ENCODE measurements at regions not wholly inside any gene's neighbourhood (a gene's known extent, or its start where the extent isn't known, plus 50 kb on each side); places are given as distances from the start of the nearest gene placed in this dataset.

DNA sequence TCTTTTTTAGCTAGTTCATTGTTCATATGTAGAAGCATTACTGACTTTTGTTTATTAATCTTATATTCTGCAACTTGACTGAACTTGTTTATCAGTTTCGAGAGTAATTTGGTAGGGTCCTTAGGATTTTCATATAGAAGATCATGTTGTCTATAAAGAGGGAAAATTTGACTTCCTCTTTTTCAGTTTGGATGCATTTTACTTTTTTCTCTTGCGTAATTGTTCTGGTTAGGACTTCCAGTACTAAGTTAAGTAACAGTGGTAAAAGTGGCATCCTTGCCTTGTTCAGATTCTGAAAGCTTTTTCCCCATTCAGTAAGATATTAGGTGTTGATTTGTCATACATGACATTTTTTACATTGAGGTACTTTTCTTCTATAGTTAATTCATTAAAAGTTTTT lies 726.0 kb downstream of the KCNJ3 start:
- peaks cover 14% of the 10 kb centered on the region for H3K27me3 Mint-ChIP-seq (ENCODE audit: low read depth)
- no peaks in the 10 kb centered on the region for H3K36me3 Mint-ChIP-seq
- TF ChIP-seq CTCF (IDR thresholded peaks at IDR 0.05; ENCODE audit: unreplicated experiment), result no peak
- DNase-seq (ENCODE audit: low spot score in 2 of 2, unreplicated experiment in 2 of 2), result no peak
- no peak overlapping the region for H3K4me3 Mint-ChIP-seq
- H3K27ac Mint-ChIP-seq, result no peak overlapping the region
- no peaks in the 10 kb centered on the region for H3K9me3 Mint-ChIP-seq
- H3K4me1 Mint-ChIP-seq, result no peaks in the 10 kb centered on the region

DNA sequence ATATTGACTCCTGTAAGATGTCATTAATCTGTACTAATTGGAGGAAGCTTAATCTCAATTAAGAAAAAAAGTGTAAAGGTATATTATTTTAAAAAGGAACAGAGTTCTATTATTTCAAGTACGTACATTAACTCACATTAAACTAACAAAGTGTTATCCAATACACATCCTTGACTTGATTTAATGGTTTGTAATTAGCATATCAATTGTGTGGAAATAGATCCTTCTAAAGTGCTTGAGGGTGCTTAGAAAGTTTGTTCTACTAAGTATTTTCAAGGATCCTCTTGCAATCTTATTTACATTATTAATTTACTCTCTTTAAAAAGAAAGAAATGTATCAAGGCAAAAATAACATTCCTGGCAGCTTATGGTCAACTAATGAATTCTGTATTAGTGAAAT lies 720.3 kb downstream of the KCNJ3 start:
- no peak for DNase-seq (ENCODE audit: low spot score in 2 of 2, unreplicated experiment in 2 of 2)
- Mint-ChIP-seq H3K27ac (no peak overlapping the region), H3K4me1 (no peaks in the 10 kb centered on the region), H3K36me3 (no peaks in the 10 kb centered on the region), H3K4me3 (no peak overlapping the region), H3K9me3 (no peaks in the 10 kb centered on the region), H3K27me3 (ENCODE audit: low read depth) (peaks cover 2% of the 10 kb centered on the region)
- TF ChIP-seq CTCF (IDR thresholded peaks at IDR 0.05; ENCODE audit: unreplicated experiment), result no peak

DNA sequence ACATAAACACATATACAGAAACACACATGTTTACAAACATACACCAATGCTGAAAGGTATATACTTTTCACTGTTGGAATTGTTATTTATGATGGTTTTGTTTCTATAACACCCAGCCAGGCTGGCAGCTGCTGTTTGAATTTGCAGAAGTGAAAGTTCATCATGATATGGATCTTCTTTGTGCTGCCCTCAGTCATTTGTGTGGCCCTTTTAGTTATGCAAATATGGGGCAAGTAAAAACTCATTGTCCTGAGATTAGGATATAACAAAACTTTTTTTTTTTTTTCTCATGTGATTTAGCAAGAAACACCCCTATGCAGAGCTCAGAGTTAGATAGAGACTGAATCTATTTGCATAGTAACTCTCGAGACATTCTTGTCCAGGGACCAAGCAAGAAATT lies 714.1 kb downstream of the KCNJ3 start:
- no peak overlapping the region for H3K4me3 Mint-ChIP-seq
- no peak for TF ChIP-seq CTCF (IDR thresholded peaks at IDR 0.05; ENCODE audit: unreplicated experiment)
- no peak for DNase-seq (ENCODE audit: low spot score in 2 of 2, unreplicated experiment in 2 of 2)
- H3K27me3 Mint-ChIP-seq (ENCODE audit: low read depth), result no peaks in the 10 kb centered on the region
- no peaks in the 10 kb centered on the region for H3K36me3 Mint-ChIP-seq
- no peak overlapping the region for H3K27ac Mint-ChIP-seq
- H3K9me3 Mint-ChIP-seq, result no peaks in the 10 kb centered on the region
- no peaks in the 10 kb centered on the region for H3K4me1 Mint-ChIP-seq

DNA sequence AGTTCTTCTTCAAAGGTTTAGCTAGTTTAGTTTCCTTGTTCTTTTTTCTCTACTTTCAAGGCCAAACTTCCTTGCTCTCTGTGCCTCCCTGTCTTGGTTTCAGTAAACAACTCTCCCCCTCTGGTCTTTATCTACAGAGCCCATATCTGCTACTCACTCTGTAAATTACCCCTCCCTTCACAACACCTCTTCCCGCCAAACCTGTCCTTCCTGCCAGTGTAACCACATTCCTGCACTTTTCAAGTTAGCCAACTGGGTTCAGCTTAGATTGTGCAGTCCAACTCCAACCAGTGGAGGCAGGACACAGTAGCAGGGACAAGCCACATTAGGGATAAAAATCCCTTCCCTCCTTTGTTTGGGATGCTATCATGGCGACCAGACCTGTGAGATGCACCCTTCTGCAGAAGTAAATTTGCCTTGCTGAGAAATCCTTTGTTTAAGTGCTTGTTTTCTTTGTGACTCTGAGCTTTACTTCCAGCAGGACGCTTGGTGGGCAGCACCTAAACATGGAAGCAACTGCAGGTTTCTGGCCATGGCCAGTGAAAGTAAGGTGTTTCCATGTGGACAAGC lies 706.0 kb downstream of the KCNJ3 start:
- Mint-ChIP-seq H3K9me3 (peaks cover 28% of the 10 kb centered on the region), H3K36me3 (peaks cover 2% of the 10 kb centered on the region), H3K27me3 (ENCODE audit: low read depth) (no peaks in the 10 kb centered on the region), H3K4me1 (no peaks in the 10 kb centered on the region), H3K4me3 (no peak overlapping the region), H3K27ac (no peak overlapping the region)
- TF ChIP-seq CTCF (IDR thresholded peaks at IDR 0.05; ENCODE audit: unreplicated experiment), result no peak
- no peak for DNase-seq (ENCODE audit: low spot score in 2 of 2, unreplicated experiment in 2 of 2)

GRCh38 chr2:155393406-155393805 lies 694.9 kb downstream of the KCNJ3 start:
- H3K36me3 Mint-ChIP-seq, result no peaks in the 10 kb centered on the region
- TF ChIP-seq CTCF (IDR thresholded peaks at IDR 0.05; ENCODE audit: unreplicated experiment), result no peak
- H3K9me3 Mint-ChIP-seq, result no peaks in the 10 kb centered on the region
- peaks cover 4% of the 10 kb centered on the region for H3K4me1 Mint-ChIP-seq
- no peak for DNase-seq (ENCODE audit: low spot score in 2 of 2, unreplicated experiment in 2 of 2)
- H3K27me3 Mint-ChIP-seq (ENCODE audit: low read depth), result no peaks in the 10 kb centered on the region
- H3K4me3 Mint-ChIP-seq, result no peak overlapping the region
- H3K27ac Mint-ChIP-seq, result no peak overlapping the region

- no peak for DNase-seq (ENCODE audit: low spot score in 2 of 2, unreplicated experiment in 2 of 2)
- Mint-ChIP-seq H3K27ac (no peak overlapping the region), H3K36me3 (no peaks in the 10 kb centered on the region), H3K27me3 (ENCODE audit: low read depth) (no peaks in the 10 kb centered on the region), H3K4me1 (peaks cover 8% of the 10 kb centered on the region), H3K4me3 (no peak overlapping the region), H3K9me3 (no peaks in the 10 kb centered on the region)
- TF ChIP-seq CTCF (IDR thresholded peaks at IDR 0.05; ENCODE audit: unreplicated experiment), result no peak
Observed at GRCh38 chr2:155391613-155392130, 693.2 kb downstream of the KCNJ3 start.

Measured in mesothelial cell of epicardium (in vitro differentiated cells).